ENCODE measurements at regions not wholly inside any gene's neighbourhood (a gene's known extent, or its start where the extent isn't known, plus 50 kb on each side); places are given as distances from the start of the nearest gene placed in this dataset.
"Not testable (repeated sequence)": the region's sequence is repeated elsewhere in the genome, so short reads cannot be mapped to it uniquely, and the experiment has no call there.

DNA sequence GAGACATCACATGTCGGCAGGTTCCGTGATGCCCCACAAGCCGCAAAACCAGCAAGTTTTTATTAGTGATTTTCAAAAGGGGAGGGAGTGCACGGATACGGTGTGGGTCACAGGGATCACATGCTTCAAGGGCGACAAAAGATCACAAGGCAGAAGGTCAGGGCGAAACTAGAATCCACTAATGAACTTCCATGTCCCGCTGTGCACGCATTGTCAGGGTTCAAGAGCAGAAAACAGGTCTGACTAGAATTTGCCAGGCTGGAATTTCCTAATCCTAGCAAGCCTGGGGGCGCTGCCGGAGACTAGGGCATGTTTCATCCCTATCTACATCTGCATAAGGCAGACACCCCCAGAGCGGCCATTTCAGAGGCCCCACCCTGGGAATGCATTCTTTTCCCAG is 225.2 kb downstream of the NPHP4 start:
- not testable (repeated sequence) for DNase-seq (ENCODE audit: low read depth in 3 of 3)

DNA sequence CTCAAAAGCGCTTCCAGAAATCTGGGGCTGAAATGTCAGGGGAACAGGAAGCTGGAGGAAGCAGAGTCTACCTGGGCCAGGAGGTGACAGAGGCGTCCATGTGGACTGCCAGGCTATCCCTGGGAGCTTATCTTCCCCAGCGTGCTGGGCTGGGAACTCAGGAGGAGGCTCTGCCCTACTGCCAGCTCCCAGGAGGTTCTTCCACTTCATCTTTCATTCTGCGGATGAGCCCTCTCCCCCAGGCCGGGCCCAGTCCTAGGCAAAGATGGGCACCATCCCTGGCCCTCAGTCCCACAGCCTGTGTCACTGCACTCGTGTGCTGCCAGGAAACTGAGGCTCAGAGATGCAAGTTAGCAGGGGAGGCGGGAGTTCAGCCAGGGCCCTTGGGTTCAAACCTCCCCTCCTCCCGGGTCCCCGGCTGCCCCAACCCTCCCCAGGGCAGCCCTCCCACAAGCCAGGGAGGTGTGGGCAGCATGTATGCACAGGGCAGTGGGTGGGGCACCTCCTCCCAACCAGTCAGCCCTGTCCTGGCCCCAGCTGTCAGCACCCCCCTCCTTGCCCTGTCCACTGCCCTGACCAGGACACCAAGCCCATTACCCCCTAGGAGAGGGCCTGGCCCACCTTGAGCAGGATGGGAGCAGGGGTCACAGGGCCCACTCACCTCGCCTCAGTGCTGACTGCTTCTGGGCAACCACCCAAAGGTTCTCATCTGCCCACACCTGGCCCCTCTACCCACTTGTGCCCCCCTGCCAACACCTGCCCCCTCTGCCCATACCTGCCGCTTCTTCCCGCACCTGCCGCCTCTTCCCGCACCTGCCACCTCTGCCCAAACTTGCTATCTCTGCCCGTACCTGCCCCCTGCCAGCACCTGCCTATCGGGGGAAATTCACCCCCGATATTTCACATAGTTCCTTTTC is 226.0 kb downstream of the NPHP4 start:
- DNase-seq (ENCODE audit: low read depth in 3 of 3), result no peak

DNA sequence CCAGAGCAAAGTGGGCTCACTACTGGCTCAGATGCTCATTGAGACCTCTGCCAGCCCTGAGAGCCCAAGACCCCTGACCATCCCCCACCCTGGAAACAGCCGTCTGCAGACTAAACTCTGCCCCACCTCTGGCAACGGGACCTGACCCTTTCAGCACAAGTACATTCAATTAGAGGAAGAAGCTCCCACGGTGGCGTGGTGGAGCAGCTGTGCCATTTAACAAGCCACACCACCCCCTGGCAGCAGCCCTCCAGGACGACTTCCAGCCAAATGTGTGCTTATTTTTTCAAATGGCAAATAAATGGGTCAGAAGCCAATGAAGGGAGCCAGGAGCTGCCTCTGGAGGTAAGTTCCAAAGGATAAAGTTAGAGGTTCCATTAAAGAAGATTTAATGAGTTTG is 226.7 kb downstream of the NPHP4 start:
- DNase-seq (ENCODE audit: low read depth in 3 of 3), result no peak

DNA sequence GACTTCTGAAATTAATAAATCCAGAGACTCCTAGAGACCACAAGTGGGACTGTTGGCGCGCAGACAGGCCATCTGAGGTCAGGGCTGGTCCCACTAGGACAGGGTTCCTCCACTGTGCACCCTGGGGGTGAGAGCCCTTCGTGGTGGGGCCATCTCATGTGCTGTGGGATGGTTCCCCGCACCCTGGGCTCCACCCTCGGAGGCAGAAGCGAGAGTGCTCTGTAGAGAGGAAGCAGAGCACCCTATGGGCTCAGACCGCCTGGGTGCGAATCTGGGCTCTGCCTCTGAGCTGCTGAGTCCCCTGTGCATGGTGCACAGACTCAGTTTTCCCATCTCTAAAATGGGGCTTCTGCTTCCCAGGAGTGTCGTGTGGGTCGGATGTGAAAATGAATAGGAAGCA is 227.3 kb downstream of the NPHP4 start:
- DNase-seq (ENCODE audit: low read depth in 3 of 3), result no peak

DNA sequence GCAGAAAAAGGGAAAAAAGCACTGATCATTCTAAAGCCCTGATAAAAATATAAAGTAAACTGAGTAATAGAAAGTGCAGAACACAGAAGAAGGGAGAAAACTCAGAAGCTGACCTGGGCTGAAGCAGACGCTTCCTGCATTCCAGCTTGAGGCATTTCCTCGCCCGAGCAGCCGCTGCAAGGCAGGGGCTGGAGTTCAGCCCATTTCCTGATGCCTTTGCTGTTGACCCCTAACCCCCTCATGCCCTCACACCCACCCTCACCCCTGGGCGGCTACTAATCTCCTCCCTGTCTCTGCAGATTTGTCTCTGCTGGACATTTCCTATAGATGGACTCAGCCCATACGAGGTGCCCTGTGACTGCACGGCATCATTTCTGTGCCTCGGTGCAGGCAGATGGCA is 227.8 kb downstream of the NPHP4 start:
- DNase-seq (ENCODE audit: low read depth in 3 of 3), result no peak

DNA sequence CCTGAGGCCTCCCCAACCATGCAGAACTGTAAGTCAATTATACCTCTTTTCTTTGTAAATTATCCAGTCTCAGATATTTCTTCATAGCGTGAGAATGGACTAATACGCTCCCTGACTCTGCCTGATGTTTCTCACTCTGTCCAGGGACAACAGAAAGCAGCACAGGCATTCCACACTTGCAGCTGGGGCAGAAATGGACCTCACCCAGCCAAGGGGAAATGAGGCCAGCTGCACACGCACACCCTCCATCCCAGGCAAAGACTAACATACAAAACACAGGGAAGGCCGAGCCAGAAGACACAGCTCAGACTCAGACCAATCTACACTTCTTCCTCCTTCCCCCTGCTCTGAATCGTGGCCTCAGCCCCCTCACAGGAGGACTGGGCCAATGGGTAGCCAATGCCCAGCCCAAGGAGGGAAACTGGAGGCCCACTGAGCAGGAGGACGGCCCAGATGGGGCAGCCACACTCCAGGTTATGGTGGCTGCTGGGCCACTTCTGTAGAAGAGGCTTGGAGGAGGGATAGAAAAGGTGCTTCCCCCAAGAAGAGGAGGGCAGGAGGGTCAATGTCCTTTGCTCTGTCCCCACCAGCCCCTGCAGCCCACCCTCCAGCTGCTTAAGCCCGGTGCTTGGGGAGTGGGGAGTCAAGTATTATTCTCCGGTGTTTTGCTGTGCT is 228.4 kb downstream of the NPHP4 start:
- no peak for DNase-seq (ENCODE audit: low read depth in 3 of 3)

DNA sequence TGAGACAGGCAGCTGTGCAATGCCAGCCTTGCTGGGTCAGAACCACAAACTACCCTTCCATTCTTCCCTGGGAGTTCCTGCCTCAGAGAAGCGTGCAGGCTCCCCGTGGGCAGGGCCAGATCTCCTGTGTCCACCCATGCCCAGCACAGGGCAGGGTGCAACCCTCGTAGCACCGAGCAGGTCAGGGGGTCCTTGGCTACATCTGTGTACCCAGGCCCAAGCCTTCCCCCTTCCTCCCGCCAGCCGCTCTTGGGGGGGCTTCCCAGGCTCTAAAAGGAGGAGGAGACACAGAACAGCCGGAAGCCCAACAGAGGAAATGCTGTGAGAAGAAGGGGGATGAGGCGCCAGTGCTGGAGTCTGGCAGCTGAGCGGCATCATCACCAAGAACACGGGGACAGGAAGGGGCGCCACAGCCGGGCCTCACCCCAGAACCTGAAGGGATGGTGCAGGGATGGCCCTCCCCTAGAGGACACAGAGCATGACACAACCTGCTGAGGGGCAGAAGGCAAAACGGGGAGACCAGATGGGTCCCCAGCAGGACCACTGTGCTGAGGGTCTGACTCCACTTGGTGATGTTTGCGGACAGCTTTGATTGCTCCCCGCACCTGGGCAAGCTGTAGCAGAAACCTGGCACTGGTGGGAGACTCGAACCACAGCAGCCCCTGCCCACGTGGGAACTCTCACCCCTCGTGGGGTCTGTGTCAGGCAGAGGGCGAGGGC is 233.2 kb downstream of the NPHP4 start:
- DNase-seq (ENCODE audit: low read depth in 3 of 3), result no peak

DNA sequence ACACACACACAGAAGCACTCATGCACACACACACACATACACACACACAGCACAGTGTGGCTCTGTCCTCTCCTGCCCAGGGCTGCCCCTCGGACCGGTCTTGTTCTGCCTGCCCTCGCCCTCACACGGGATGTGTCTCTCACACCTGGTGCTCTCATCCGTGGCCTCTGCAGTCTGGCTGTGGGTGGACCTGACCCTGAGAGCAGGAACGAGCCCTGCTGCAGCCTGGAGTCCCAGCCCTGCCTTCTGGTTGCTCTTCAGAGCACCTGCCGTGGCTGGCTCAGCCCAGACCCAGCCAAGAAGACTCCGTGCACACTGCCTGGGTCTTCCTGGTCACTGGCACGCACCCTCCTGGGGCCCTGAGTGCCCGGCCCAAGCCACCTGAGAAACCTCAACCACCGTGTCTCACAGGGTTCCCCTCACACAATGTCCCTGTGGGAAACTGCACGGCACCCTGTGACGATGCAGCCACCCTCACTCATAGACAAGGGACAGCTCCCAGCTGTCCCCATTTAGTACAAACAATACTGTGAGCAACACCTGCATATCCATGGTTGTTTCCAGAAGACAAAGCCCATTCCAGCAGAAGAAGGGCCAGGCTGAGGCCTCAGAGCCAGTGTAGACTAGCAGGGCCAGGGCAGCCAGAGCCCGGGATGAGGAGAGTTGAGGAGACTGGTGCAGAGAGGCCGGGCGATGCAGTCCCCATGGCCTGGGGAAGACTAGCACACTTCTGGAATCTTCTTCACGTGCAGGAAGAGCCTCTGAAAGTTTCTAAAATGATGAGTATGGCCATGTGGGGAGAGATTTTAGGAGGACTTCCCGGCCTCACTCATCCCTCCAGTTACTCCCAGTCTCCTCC is 234.0 kb downstream of the NPHP4 start:
- no peak for DNase-seq (ENCODE audit: low read depth in 3 of 3)

DNA sequence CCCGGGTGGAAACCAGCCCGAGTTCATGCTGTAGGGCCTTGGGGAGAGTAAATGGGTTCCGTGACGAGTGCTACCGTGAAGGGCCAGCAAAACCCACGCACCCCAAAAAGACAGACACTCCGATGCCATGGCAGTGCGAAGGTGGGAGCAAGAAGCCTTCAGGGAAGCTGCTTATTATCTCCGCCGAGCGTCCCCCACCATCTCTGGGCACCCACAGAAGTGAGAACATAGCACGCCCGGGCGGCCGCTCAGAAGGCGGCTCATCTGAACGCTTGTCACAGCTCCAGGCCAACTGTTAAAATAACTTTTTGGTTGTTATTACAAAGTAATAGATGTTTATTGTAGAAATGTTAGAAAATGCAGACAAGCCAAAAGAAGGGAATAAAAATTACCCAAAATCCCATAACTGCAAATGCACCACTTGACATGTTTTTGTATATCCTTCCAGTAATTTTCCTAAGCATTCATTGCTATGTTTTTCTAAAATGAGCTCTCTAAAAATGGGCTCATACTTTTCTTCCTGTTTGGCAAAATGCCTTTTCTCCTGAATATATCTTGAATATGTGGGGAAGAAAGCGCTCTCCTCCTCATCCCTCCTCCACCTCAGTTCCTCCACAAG is 234.9 kb downstream of the NPHP4 start:
- DNase-seq (ENCODE audit: low read depth in 3 of 3), result no peak

DNA sequence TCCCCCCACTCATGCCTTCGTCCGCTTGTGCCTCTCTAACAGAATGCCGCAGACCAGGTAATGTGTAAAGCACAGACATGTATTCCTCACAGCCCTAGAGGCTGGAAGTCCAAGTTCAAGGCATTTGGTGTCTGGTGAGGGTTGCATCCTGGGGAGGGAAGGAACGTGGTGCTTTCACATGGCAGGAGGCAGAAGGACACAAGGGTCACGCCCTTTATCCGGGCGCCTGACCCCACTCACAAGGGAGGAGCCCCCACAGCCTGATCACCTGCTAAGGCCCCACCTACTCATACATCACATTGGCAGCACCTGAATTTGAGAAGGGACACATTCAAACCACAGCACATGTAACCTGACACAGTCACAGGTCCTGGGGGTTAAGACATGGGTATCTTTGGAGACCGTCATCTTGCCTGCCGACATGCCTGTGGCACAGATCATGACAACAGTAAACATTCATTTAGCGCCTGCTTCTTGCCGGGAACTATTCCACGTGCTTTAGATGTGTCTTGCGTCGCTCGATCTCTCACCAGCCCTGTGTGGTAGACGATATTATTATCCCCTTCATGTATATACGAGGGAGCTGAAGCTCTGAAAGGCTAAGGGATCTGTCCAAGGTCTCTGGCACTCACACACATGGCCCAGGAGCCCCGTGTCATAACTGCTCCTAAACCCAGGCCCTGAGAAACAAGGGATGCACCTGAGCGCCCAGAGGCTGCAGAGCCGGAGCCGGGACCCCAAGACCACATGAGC is 235.6 kb downstream of the NPHP4 start:
- DNase-seq (ENCODE audit: low read depth in 3 of 3), result no peak

DNA sequence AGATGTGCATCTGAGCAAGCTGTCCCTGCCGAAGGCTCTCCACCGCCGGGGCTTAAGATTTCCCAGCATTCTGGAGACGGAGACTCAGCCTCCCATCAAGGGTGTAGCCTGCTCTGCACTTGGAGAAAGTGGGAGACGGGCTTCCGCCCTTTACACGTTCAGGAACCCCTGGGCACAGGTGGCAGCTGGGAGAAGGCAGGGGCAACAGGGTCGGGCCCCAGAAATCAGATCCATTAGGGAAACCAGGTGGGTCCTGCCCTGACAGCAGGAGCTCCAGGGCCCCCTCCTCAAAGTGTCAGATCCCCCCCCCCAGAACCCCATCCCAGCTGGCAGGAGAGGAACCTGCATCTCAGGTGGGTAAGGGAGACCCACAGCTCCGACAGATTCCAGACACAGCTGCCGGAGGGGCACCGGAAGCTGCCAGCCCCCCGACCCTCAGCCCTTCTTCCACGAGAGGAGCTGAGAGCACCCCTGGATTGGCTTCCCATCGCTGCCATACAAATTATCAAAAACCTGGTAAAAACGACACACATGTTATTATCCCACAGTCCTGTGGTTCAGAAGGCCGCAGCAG is 236.6 kb downstream of the NPHP4 start:
- DNase-seq (ENCODE audit: low read depth in 3 of 3), result no peak

DNA sequence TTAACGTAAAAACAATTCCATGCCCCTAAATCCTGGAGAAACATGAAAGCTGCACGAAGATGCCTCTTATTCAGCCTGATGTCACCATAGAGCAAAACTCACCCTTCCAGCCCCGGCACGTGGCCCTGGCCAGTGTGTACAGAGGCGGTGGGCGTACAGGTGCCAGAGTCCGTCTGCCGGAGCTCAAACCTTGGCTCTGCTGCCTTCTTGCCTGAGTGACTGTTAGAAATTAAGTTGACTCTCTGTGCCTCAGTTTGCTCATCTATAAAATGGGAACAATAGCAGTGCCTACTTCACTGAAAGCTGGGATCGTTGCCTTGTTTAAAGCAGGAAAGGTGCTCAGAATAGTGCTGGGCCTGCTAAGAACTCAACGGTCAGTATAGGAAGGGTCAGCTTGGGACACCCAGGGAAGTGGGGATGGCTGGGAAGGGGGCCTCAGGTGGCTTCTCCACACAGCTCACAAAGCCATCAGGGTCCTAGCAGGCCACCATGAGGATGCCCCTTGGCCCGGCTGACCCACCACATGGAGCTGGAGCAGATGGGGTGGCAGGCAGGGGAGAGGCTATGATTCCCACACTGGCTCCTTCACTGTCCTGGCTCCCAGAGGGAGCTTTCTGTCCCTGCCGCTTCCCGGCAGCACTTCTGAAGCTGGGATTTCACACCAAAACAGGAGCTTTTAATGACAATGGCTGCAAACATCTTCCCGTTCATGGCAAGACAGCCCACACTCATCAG is 237.2 kb downstream of the NPHP4 start:
- no peak for DNase-seq (ENCODE audit: low read depth in 3 of 3)

DNA sequence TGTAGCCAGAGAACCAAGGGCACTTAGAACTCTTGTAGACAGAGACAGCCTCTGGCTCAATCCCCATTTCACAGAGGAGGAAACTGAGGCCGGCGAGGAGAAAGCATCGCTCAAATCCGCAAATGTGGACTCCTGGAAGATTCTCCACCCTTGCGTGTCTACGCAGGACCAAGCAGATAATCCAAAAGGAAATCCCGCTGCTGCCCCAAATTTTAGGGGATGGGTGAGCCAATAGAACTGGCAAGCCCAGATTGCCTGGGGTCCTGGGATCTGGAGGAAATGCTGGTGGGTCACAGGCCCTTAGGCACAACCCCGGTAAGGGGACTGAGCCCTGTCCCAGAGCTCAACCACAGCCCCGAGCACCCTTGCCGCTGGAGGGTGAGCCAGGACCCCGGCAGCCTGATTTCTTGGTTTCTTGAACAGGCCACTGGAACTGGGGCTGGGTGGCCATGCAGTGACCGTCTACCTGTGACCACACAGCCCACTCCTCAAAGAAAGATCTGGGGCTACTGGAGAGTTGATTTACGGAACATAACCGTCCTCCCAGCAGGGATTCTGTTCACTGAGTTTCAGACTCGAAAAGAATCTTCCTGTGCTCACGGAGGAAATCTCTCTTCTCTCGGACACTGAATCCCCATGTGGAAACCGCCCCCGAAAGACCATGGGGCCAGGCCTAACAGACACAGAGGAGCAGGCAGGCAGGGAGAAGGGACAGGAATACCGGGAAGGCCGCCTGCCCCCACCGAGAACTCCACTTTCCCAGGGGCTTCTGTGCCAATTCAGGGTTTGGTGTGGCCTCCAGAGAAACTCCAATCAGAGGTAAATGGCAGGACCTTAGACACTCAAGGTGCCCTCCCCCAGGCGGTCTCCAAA is 238.4 kb downstream of the NPHP4 start:
- no peak for DNase-seq (ENCODE audit: low read depth in 3 of 3)

DNA sequence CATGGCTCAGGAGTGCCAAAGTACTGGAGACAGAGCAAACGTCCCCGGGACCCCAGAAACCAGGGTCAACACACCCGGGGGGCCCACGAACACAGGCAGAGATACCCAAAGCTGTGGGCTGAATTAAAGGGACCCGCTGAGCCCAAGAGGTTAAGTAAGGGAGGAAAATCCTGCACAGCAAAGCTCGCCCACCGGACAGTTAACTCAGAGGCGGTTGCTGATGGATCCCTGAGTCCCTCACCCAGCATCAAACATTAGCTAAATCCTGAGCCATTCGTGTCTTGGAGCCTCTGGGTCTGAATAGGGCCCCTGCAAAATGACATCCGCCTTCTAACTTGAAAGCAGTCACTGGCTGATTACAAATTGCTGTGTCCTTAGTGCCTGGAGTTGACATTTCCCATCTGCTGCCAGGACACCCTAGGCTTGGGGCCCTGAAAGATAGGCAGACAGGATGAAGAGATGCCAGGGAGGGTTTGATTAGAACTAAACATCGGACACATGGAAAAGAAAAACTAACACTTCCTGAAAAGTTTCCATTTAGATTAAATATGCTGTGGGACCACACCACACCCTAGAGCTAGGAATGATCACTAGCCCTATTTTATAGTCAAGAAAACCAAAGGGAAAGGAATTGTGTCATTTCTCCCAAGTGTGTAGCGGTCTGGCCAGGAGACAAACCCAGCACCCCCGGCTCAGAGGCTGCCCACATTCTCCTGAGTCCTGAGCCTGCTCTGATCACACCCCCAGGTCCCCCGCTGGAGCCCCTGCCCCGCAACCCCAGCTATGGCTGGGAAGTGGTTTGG is 239.3 kb downstream of the NPHP4 start:
- DNase-seq (ENCODE audit: low read depth in 3 of 3), result no peak

DNA sequence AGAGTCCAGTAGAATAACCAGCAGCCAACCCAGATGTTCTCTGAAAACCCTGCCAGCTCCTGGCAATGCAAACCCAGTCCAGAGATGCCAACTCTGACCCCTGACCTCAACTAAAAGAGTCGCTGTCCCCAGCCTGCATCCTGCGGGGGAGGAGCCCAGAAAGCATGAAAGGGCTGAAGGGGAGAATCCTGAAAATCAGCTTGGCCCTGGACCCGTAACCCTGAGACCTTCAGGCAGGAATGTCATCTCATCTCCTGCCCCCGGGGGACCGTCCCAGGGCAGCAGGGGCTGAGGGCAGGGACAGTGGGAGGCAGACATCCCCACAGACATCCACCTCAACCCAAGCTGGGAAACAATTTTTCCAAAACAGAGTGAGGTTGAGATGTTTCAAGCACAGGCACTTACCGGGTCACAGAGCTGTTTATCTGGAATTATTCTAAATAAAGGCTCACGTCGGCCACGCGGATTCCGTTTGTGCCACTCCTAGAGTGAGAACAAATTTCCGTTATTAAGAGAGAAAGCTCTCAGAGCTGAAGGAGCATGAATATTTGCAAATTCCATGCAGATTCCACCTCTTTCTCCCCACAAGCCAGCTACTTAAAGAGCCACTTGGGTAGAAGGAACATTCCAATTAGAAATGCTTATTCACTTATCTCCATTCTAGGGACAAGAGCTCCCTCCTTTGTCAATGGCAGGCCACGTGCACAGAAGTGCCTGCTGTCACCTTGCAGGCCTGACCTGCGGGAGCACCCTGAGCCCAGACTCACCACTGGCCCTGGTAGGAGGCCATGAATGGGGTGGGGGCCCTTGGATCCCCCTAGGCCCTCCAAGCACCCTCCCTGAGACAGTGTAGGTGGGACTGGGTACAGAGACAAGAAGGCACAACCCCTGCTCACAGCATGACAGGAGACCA is 240.1 kb downstream of the NPHP4 start:
- no peak for DNase-seq (ENCODE audit: low read depth in 3 of 3)

DNA sequence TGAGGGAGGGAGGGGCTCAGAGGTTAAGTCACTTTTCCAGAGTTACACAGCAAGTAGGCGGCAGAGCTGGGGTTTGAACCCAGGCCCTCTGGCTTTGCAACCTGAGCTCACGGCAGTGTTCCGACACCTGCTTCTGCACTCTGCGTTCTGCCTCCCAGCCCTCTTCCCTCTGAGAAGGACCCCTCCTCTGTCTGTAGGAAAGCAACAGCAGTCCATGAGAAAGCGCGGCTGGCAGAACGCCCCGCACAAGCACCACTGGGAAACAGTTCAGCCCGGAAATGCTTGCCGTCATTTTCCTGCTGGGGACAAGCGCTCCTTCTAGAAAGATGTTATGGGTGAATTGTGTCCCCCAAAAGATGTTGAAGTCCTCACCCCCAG is 241.1 kb downstream of the NPHP4 start:
- DNase-seq (ENCODE audit: low read depth in 3 of 3), result no peak
